ENCODE measurements at regions not wholly inside any gene's neighbourhood (a gene's known extent, or its start where the extent isn't known, plus 50 kb on each side); places are given as distances from the start of the nearest gene placed in this dataset.

GRCh38 chr6:169052462-169052861, 201.2 kb downstream of the THBS2 start:
- no peak overlapping the region for H3K9ac ChIP-seq (ENCODE audit: low read depth in 2 of 2, low read length in 2 of 2)
- H3K27me3 ChIP-seq: no peaks in the 10 kb centered on the region
- H3K4me1 ChIP-seq: no peaks in the 10 kb centered on the region
- H3K36me3 ChIP-seq: no peaks in the 10 kb centered on the region
- no peak for DNase-seq
- intact Hi-C loops (cut with DNase I): no loop called here
- H3K9me3 ChIP-seq: no peaks in the 10 kb centered on the region
- no peak for TF ChIP-seq CTCF (IDR thresholded peaks at IDR 0.05)
- no peak overlapping the region for H3K4me3 ChIP-seq
- no peak overlapping the region for H3K27ac ChIP-seq

GRCh38 chr6:169051371-169051770, 202.3 kb downstream of the THBS2 start:
- TF ChIP-seq CTCF (IDR thresholded peaks at IDR 0.05): no peak

GRCh38 chr6:169048865-169049205, 204.8 kb downstream of the THBS2 start:
- H3K27ac ChIP-seq: no peak overlapping the region
- no peak overlapping the region for H3K4me3 ChIP-seq
- no peaks in the 10 kb centered on the region for H3K4me1 ChIP-seq
- intact Hi-C loops (cut with DNase I): no loop called here
- H3K36me3 ChIP-seq: no peaks in the 10 kb centered on the region
- DNase-seq: no peak
- no peaks in the 10 kb centered on the region for H3K27me3 ChIP-seq
- H3K9ac ChIP-seq (ENCODE audit: low read depth in 2 of 2, low read length in 2 of 2): no peak overlapping the region
- no peaks in the 10 kb centered on the region for H3K9me3 ChIP-seq
- no peak for TF ChIP-seq CTCF (IDR thresholded peaks at IDR 0.05)

More at GRCh38 chr6:169051371-169051770, 202.3 kb downstream of the THBS2 start:
- Histone ChIP-seq H3K36me3 (no peaks in the 10 kb centered on the region), H3K4me1 (no peaks in the 10 kb centered on the region), H3K4me3 (no peak overlapping the region), H3K27me3 (no peaks in the 10 kb centered on the region), H3K9ac (ENCODE audit: low read depth in 2 of 2, low read length in 2 of 2) (no peak overlapping the region), H3K9me3 (no peaks in the 10 kb centered on the region), H3K27ac (no peak overlapping the region)
- no peak for DNase-seq
- intact Hi-C loops (cut with DNase I): no loop called here

- no peaks in the 10 kb centered on the region for H3K9me3 ChIP-seq
- no peaks in the 10 kb centered on the region for H3K4me1 ChIP-seq
- no peaks in the 10 kb centered on the region for H3K27me3 ChIP-seq
- no peak overlapping the region for H3K27ac ChIP-seq
- no peak for DNase-seq
- no peak overlapping the region for H3K4me3 ChIP-seq
- intact Hi-C loops (cut with DNase I): no loop called here
- H3K36me3 ChIP-seq: no peaks in the 10 kb centered on the region
- TF ChIP-seq CTCF (IDR thresholded peaks at IDR 0.05): no peak
- no peak overlapping the region for H3K9ac ChIP-seq (ENCODE audit: low read depth in 2 of 2, low read length in 2 of 2)
Measured at GRCh38 chr6:169048185-169048864, 205.3 kb downstream of the THBS2 start.

GRCh38 chr6:169047345-169047744, 206.3 kb downstream of the THBS2 start:
- no peak for TF ChIP-seq CTCF (IDR thresholded peaks at IDR 0.05)
- no peak for DNase-seq
- H3K27ac ChIP-seq: no peak overlapping the region

More at GRCh38 chr6:169047345-169047744, 206.3 kb downstream of the THBS2 start:
- Histone ChIP-seq H3K4me3 (no peak overlapping the region), H3K9me3 (no peaks in the 10 kb centered on the region), H3K9ac (ENCODE audit: low read depth in 2 of 2, low read length in 2 of 2) (no peak overlapping the region), H3K4me1 (no peaks in the 10 kb centered on the region), H3K36me3 (no peaks in the 10 kb centered on the region), H3K27me3 (no peaks in the 10 kb centered on the region)
- intact Hi-C loops (cut with DNase I): no loop called here
